Stimulated activated CD8-positive, alpha-beta memory T cell treated with anti-CD3 and anti-CD28 coated beads, Interleukin-4, amount 100 ng/mL, for 48 hours (primary cell): ENCODE measurements at regions not wholly inside any gene's neighbourhood (a gene's known extent, or its start where the extent isn't known, plus 50 kb on each side); places are given as distances from the start of the nearest gene placed in this dataset.

ENCODE experiments used
- DNase-seq: peaks from one replicate; pipeline ENCODE4 v3.0.0-alpha.2; 2020

GRCh38 chr16:5377280-5377898, 279.8 kb upstream of the EEF2KMT start:
- no peak for DNase-seq

GRCh38 chr16:5374184-5374583, 276.6 kb upstream of the EEF2KMT start:
- DNase-seq: no peak

- DNase-seq: no peak
Observed at GRCh38 chr16:5367951-5368350, 270.4 kb upstream of the EEF2KMT start.

- DNase-seq: no peak
Observed at GRCh38 chr16:5366126-5366525, 268.5 kb upstream of the EEF2KMT start.

GRCh38 chr16:5364186-5364585, 266.6 kb upstream of the EEF2KMT start:
- no peak for DNase-seq

- DNase-seq: no peak
Observed at GRCh38 chr16:5361322-5361721, 263.7 kb upstream of the EEF2KMT start.

- no peak for DNase-seq
Observed at GRCh38 chr16:5354645-5355044, 257.1 kb upstream of the EEF2KMT start.

GRCh38 chr16:5349670-5350517, 252.3 kb upstream of the EEF2KMT start:
- no peak for DNase-seq

- no peak for DNase-seq
Observed at GRCh38 chr16:5349101-5349500, 251.5 kb upstream of the EEF2KMT start.

GRCh38 chr16:5347561-5347960, 250.0 kb upstream of the EEF2KMT start:
- DNase-seq: no peak

- DNase-seq: no peak
Observed at GRCh38 chr16:5336941-5337340, 239.3 kb upstream of the EEF2KMT start.

- DNase-seq: no peak
Observed at GRCh38 chr16:5333991-5334390, 236.4 kb upstream of the EEF2KMT start.

- no peak for DNase-seq
Observed at GRCh38 chr16:5333126-5333525, 235.5 kb upstream of the EEF2KMT start.

GRCh38 chr16:5330058-5330457, 232.5 kb upstream of the EEF2KMT start:
- DNase-seq: no peak

- no peak for DNase-seq
Observed at GRCh38 chr16:5328546-5328945, 231.0 kb upstream of the EEF2KMT start.

GRCh38 chr16:5326395-5326794, 228.8 kb upstream of the EEF2KMT start:
- no peak for DNase-seq

GRCh38 chr16:5325932-5326331, 228.3 kb upstream of the EEF2KMT start:
- DNase-seq: no peak

GRCh38 chr16:5323284-5324141, 225.9 kb upstream of the EEF2KMT start:
- DNase-seq: no peak

GRCh38 chr16:5321930-5322329, 224.3 kb upstream of the EEF2KMT start:
- no peak for DNase-seq

- DNase-seq: no peak
Observed at GRCh38 chr16:5319799-5320198, 222.2 kb upstream of the EEF2KMT start.

- DNase-seq: no peak
Observed at GRCh38 chr16:5315914-5316313, 218.3 kb upstream of the EEF2KMT start.

- DNase-seq: no peak
Observed at GRCh38 chr16:5314377-5314776, 216.8 kb upstream of the EEF2KMT start.

- DNase-seq: no peak
Observed at GRCh38 chr16:5309946-5310611, 212.5 kb upstream of the EEF2KMT start.
